ENCODE measurements at regions not wholly inside any gene's neighbourhood (a gene's known extent, or its start where the extent isn't known, plus 50 kb on each side); places are given as distances from the start of the nearest gene placed in this dataset.
"Not testable (repeated sequence)": the region's sequence is repeated elsewhere in the genome, so short reads cannot be mapped to it uniquely, and the experiment has no call there.

- Histone ChIP-seq H3K4me1 (ENCODE audit: insufficient read depth) (no peaks in the 10 kb centered on the region), H3K27ac (ENCODE audit: low read depth) (no peak overlapping the region), H3K36me3 (ENCODE audit: insufficient read depth) (no peaks in the 10 kb centered on the region), H3K4me3 (ENCODE audit: low read depth, low read length) (no peak overlapping the region)
- DNase-seq (ENCODE audit: extremely low spot score), result no peak
- 54% methylated on average over 1 of the region's 1 CpG for whole genome bisulfite sequencing
These were observed 107.4 kb downstream of the UTRN start for GRCh38 chr6:144392536-144392935.

- no peak overlapping the region for H3K4me3 ChIP-seq (ENCODE audit: low read depth, low read length)
- H3K36me3 ChIP-seq (ENCODE audit: insufficient read depth), result no peaks in the 10 kb centered on the region
- no peak for DNase-seq (ENCODE audit: extremely low spot score)
- H3K27ac ChIP-seq (ENCODE audit: low read depth), result no peak overlapping the region
- WGBS, result 96% methylated on average over 4 of the region's 4 CpGs
- no peaks in the 10 kb centered on the region for H3K4me1 ChIP-seq (ENCODE audit: insufficient read depth)
These were observed 109.1 kb downstream of the UTRN start for GRCh38 chr6:144394210-144394609.

GRCh38 chr6:144395014-144395413 is 109.9 kb downstream of the UTRN start:
- Histone ChIP-seq H3K4me1 (ENCODE audit: insufficient read depth) (no peaks in the 10 kb centered on the region), H3K36me3 (ENCODE audit: insufficient read depth) (no peaks in the 10 kb centered on the region), H3K27ac (ENCODE audit: low read depth) (no peak overlapping the region), H3K4me3 (ENCODE audit: low read depth, low read length) (no peak overlapping the region)
- no peak for DNase-seq (ENCODE audit: extremely low spot score)

GRCh38 chr6:144395826-144396225 is 110.7 kb downstream of the UTRN start:
- Histone ChIP-seq H3K36me3 (ENCODE audit: insufficient read depth) (no peaks in the 10 kb centered on the region), H3K27ac (ENCODE audit: low read depth) (no peak overlapping the region), H3K4me1 (ENCODE audit: insufficient read depth) (no peaks in the 10 kb centered on the region), H3K4me3 (ENCODE audit: low read depth, low read length) (no peak overlapping the region)
- WGBS, result 91% methylated on average over 1 of the region's 1 CpG
- no peak for DNase-seq (ENCODE audit: extremely low spot score)

GRCh38 chr6:144397141-144397540 is 112.0 kb downstream of the UTRN start:
- no peak for DNase-seq (ENCODE audit: extremely low spot score)
- H3K4me1 ChIP-seq (ENCODE audit: insufficient read depth), result no peaks in the 10 kb centered on the region
- H3K36me3 ChIP-seq (ENCODE audit: insufficient read depth), result no peaks in the 10 kb centered on the region
- 87% methylated on average over 4 of the region's 4 CpGs for WGBS
- no peak overlapping the region for H3K4me3 ChIP-seq (ENCODE audit: low read depth, low read length)
- H3K27ac ChIP-seq (ENCODE audit: low read depth), result no peak overlapping the region

GRCh38 chr6:144400321-144400720 is 115.2 kb downstream of the UTRN start:
- Histone ChIP-seq H3K27ac (ENCODE audit: low read depth) (no peak overlapping the region), H3K4me1 (ENCODE audit: insufficient read depth) (no peaks in the 10 kb centered on the region)
- 79% methylated on average over 5 of the region's 5 CpGs for WGBS

GRCh38 chr6:144401736-144402733 is 116.9 kb downstream of the UTRN start:
- Histone ChIP-seq H3K27ac (ENCODE audit: low read depth) (no peak overlapping the region), H3K4me1 (ENCODE audit: insufficient read depth) (no peaks in the 10 kb centered on the region), H3K36me3 (ENCODE audit: insufficient read depth) (no peaks in the 10 kb centered on the region), H3K4me3 (ENCODE audit: low read depth, low read length) (no peak overlapping the region)
- 96% methylated on average over 13 of the region's 13 CpGs for WGBS
- no peak for DNase-seq (ENCODE audit: extremely low spot score)

More at GRCh38 chr6:144400321-144400720, 115.2 kb downstream of the UTRN start:
- no peak overlapping the region for H3K4me3 ChIP-seq (ENCODE audit: low read depth, low read length)
- DNase-seq (ENCODE audit: extremely low spot score), result no peak
- H3K36me3 ChIP-seq (ENCODE audit: insufficient read depth), result no peaks in the 10 kb centered on the region

- 92% methylated on average over 8 of the region's 8 CpGs for WGBS
- Histone ChIP-seq H3K4me3 (ENCODE audit: low read depth, low read length) (no peak overlapping the region), H3K36me3 (ENCODE audit: insufficient read depth) (no peaks in the 10 kb centered on the region), H3K4me1 (ENCODE audit: insufficient read depth) (no peaks in the 10 kb centered on the region), H3K27ac (ENCODE audit: low read depth) (no peak overlapping the region)
- DNase-seq (ENCODE audit: extremely low spot score), result no peak
These were observed 117.6 kb downstream of the UTRN start for GRCh38 chr6:144402750-144403149.

- 61% methylated on average over 5 of the region's 5 CpGs for WGBS
- no peaks in the 10 kb centered on the region for H3K4me1 ChIP-seq (ENCODE audit: insufficient read depth)
- no peaks in the 10 kb centered on the region for H3K36me3 ChIP-seq (ENCODE audit: insufficient read depth)
- DNase-seq (ENCODE audit: extremely low spot score), result no peak
- H3K4me3 ChIP-seq (ENCODE audit: low read depth, low read length), result no peak overlapping the region
- H3K27ac ChIP-seq (ENCODE audit: low read depth), result no peak overlapping the region
These were observed 120.0 kb downstream of the UTRN start for GRCh38 chr6:144405163-144405562.

GRCh38 chr6:144406796-144407195 is 121.7 kb downstream of the UTRN start:
- no peaks in the 10 kb centered on the region for H3K4me1 ChIP-seq (ENCODE audit: insufficient read depth)
- no peak for DNase-seq (ENCODE audit: extremely low spot score)
- H3K36me3 ChIP-seq (ENCODE audit: insufficient read depth), result no peaks in the 10 kb centered on the region
- no peak overlapping the region for H3K27ac ChIP-seq (ENCODE audit: low read depth)
- no peak overlapping the region for H3K4me3 ChIP-seq (ENCODE audit: low read depth, low read length)
- 85% methylated on average over 3 of the region's 3 CpGs for WGBS

- DNase-seq (ENCODE audit: extremely low spot score), result no peak
- WGBS, result 68% methylated on average over 6 of the region's 6 CpGs
- Histone ChIP-seq H3K4me3 (ENCODE audit: low read depth, low read length) (no peak overlapping the region), H3K27ac (ENCODE audit: low read depth) (no peak overlapping the region), H3K4me1 (ENCODE audit: insufficient read depth) (no peaks in the 10 kb centered on the region), H3K36me3 (ENCODE audit: insufficient read depth) (no peaks in the 10 kb centered on the region)
These were observed 123.0 kb downstream of the UTRN start for GRCh38 chr6:144408161-144408560.

- H3K27ac ChIP-seq (ENCODE audit: low read depth), result no peak overlapping the region
- no peak overlapping the region for H3K4me3 ChIP-seq (ENCODE audit: low read depth, low read length)
- H3K4me1 ChIP-seq (ENCODE audit: insufficient read depth), result no peaks in the 10 kb centered on the region
- DNase-seq (ENCODE audit: extremely low spot score), result no peak
- no peaks in the 10 kb centered on the region for H3K36me3 ChIP-seq (ENCODE audit: insufficient read depth)
These were observed 124.9 kb downstream of the UTRN start for GRCh38 chr6:144410059-144410458.

- 99% methylated on average over 2 of the region's 2 CpGs for WGBS
- H3K4me1 ChIP-seq (ENCODE audit: insufficient read depth); DNase-seq (ENCODE audit: extremely low spot score); H3K36me3 ChIP-seq (ENCODE audit: insufficient read depth); H3K4me3 ChIP-seq (ENCODE audit: low read depth, low read length); H3K27ac ChIP-seq (ENCODE audit: low read depth): not testable (repeated sequence)
These were observed 125.4 kb downstream of the UTRN start for GRCh38 chr6:144410574-144410973.

- H3K4me1 ChIP-seq (ENCODE audit: insufficient read depth), result no peaks in the 10 kb centered on the region
- no peak for DNase-seq (ENCODE audit: extremely low spot score)
- no peak overlapping the region for H3K4me3 ChIP-seq (ENCODE audit: low read depth, low read length)
- H3K27ac ChIP-seq (ENCODE audit: low read depth), result no peak overlapping the region
- no peaks in the 10 kb centered on the region for H3K36me3 ChIP-seq (ENCODE audit: insufficient read depth)
- WGBS, result 47% methylated on average over 6 of the region's 6 CpGs
These were observed 126.5 kb downstream of the UTRN start for GRCh38 chr6:144411531-144412165.
